ENCODE measurements at regions not wholly inside any gene's neighbourhood (a gene's known extent, or its start where the extent isn't known, plus 50 kb on each side); places are given as distances from the start of the nearest gene placed in this dataset.

- TF ChIP-seq TAF1 (IDR thresholded peaks at IDR 0.05; ENCODE audit: low read depth) (no peak), EP300 (IDR thresholded peaks at IDR 0.05; ENCODE audit: borderline replicate concordance) (no peak), NFIC (IDR thresholded peaks at IDR 0.05) (no peak), CEBPB (IDR thresholded peaks at IDR 0.05) (no peak), CREB1 (IDR thresholded peaks at IDR 0.05; ENCODE audit: low read depth) (no peak), FOXM1 (IDR thresholded peaks at IDR 0.05; ENCODE audit: borderline replicate concordance, low read depth) (no peak), YY1 (IDR thresholded peaks at IDR 0.05; ENCODE audit: low read depth) (no peak), TCF12 (IDR thresholded peaks at IDR 0.05; ENCODE audit: low read depth) (no peak), USF1 (IDR thresholded peaks at IDR 0.05) (no peak)
- TF ChIP-seq, protein P1, sequence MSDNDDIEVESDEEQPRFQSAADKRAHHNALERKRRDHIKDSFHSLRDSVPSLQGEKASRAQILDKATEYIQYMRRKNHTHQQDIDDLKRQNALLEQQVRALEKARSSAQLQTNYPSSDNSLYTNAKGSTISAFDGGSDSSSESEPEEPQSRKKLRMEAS (IDR thresholded peaks at IDR 0.05) = no peak
- TF ChIP-seq, protein P2, sequence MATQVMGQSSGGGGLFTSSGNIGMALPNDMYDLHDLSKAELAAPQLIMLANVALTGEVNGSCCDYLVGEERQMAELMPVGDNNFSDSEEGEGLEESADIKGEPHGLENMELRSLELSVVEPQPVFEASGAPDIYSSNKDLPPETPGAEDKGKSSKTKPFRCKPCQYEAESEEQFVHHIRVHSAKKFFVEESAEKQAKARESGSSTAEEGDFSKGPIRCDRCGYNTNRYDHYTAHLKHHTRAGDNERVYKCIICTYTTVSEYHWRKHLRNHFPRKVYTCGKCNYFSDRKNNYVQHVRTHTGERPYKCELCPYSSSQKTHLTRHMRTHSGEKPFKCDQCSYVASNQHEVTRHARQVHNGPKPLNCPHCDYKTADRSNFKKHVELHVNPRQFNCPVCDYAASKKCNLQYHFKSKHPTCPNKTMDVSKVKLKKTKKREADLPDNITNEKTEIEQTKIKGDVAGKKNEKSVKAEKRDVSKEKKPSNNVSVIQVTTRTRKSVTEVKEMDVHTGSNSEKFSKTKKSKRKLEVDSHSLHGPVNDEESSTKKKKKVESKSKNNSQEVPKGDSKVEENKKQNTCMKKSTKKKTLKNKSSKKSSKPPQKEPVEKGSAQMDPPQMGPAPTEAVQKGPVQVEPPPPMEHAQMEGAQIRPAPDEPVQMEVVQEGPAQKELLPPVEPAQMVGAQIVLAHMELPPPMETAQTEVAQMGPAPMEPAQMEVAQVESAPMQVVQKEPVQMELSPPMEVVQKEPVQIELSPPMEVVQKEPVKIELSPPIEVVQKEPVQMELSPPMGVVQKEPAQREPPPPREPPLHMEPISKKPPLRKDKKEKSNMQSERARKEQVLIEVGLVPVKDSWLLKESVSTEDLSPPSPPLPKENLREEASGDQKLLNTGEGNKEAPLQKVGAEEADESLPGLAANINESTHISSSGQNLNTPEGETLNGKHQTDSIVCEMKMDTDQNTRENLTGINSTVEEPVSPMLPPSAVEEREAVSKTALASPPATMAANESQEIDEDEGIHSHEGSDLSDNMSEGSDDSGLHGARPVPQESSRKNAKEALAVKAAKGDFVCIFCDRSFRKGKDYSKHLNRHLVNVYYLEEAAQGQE (IDR thresholded peaks at IDR 0.05; ENCODE audit: low read depth) = no peak
Observed at GRCh38 chr4:156505341-156505955, 466.2 kb downstream of the PDGFC start.

Data from Ishikawa (cell line).